ENCODE measurements at regions not wholly inside any gene's neighbourhood (a gene's known extent, or its start where the extent isn't known, plus 50 kb on each side); places are given as distances from the start of the nearest gene placed in this dataset.

GRCh38 chrX:97860226-97860625 lies 976.5 kb downstream of the RPA4 start:
- Histone ChIP-seq H3K4me3 (ENCODE audit: low read depth in 2 of 2, low read length in 2 of 2) (no peak overlapping the region), H3K36me3 (ENCODE audit: control insufficient read depth, insufficient read depth, low read length) (no peaks in the 10 kb centered on the region), H3K27ac (ENCODE audit: low read length) (no peak overlapping the region), H3K27me3 (ENCODE audit: control insufficient read depth, insufficient read depth, low read length) (no peaks in the 10 kb centered on the region), H3K9me3 (ENCODE audit: control insufficient read depth, insufficient read depth, low read depth, low read length) (no peaks in the 10 kb centered on the region), H3K4me1 (ENCODE audit: control insufficient read depth, insufficient read depth, low read length) (no peaks in the 10 kb centered on the region)
- in situ Hi-C loops (cut with HindIII; ENCODE audit: low pct_unique_long_range_greater_than_20kb, low sequenced_read_pairs): no loop called here
- DNase-seq (ENCODE audit: low read depth, low spot score) (no peak), ATAC-seq (no peak)
- intact Hi-C loops (cut with micrococcal nuclease; ENCODE audit: unreplicated experiment): no loop called here
- POLR2A ChIA-PET: no interaction called here
- no peak for TF ChIP-seq CTCF (IDR thresholded peaks at IDR 0.05)
- no peak for TF ChIP-seq POLR2AphosphoS5 (IDR thresholded peaks at IDR 0.05; ENCODE audit: low read depth, low read length)
- no peak for TF ChIP-seq TCF7L2 (IDR thresholded peaks at IDR 0.05; ENCODE audit: low read depth, low read length)
- TF ChIP-seq, protein P1, sequence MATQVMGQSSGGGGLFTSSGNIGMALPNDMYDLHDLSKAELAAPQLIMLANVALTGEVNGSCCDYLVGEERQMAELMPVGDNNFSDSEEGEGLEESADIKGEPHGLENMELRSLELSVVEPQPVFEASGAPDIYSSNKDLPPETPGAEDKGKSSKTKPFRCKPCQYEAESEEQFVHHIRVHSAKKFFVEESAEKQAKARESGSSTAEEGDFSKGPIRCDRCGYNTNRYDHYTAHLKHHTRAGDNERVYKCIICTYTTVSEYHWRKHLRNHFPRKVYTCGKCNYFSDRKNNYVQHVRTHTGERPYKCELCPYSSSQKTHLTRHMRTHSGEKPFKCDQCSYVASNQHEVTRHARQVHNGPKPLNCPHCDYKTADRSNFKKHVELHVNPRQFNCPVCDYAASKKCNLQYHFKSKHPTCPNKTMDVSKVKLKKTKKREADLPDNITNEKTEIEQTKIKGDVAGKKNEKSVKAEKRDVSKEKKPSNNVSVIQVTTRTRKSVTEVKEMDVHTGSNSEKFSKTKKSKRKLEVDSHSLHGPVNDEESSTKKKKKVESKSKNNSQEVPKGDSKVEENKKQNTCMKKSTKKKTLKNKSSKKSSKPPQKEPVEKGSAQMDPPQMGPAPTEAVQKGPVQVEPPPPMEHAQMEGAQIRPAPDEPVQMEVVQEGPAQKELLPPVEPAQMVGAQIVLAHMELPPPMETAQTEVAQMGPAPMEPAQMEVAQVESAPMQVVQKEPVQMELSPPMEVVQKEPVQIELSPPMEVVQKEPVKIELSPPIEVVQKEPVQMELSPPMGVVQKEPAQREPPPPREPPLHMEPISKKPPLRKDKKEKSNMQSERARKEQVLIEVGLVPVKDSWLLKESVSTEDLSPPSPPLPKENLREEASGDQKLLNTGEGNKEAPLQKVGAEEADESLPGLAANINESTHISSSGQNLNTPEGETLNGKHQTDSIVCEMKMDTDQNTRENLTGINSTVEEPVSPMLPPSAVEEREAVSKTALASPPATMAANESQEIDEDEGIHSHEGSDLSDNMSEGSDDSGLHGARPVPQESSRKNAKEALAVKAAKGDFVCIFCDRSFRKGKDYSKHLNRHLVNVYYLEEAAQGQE (IDR thresholded peaks at IDR 0.05; ENCODE audit: insufficient read depth in 1 of 2, low read depth in 2 of 2, low read length in 1 of 2): no peak
- TF ChIP-seq SIN3A (IDR thresholded peaks at IDR 0.05; ENCODE audit: borderline replicate concordance, insufficient read depth, low read depth, low read length): no peak
- CTCF ChIA-PET: no interaction called here
- no TSS peak for BruUV-seq (replicated peaks)

- no peak for TF ChIP-seq POLR2AphosphoS5 (IDR thresholded peaks at IDR 0.05; ENCODE audit: low read depth, low read length)
- no peak for TF ChIP-seq SIN3A (IDR thresholded peaks at IDR 0.05; ENCODE audit: borderline replicate concordance, insufficient read depth, low read depth, low read length)
- TF ChIP-seq, protein P1 (IDR thresholded peaks at IDR 0.05; ENCODE audit: insufficient read depth in 1 of 2, low read depth in 2 of 2, low read length in 1 of 2): no peak
- TF ChIP-seq CTCF (IDR thresholded peaks at IDR 0.05): no peak
- TF ChIP-seq TCF7L2 (IDR thresholded peaks at IDR 0.05; ENCODE audit: low read depth, low read length): no peak
- no peak overlapping the region for H3K4me3 ChIP-seq (ENCODE audit: low read depth in 2 of 2, low read length in 2 of 2)
- H3K4me1 ChIP-seq (ENCODE audit: control insufficient read depth, insufficient read depth, low read length): no peaks in the 10 kb centered on the region
- ATAC-seq (no peak), DNase-seq (ENCODE audit: low read depth, low spot score) (no peak)
- POLR2A ChIA-PET: interaction anchor here (0.5 kb wide), 1 partner anchor 120 kb away, joined by 4 read pairs; no protein-coding TSS in a partner anchor
- intact Hi-C loops (cut with micrococcal nuclease; ENCODE audit: unreplicated experiment): no loop called here
- CTCF ChIA-PET: no interaction called here
- in situ Hi-C loops (cut with HindIII; ENCODE audit: low pct_unique_long_range_greater_than_20kb, low sequenced_read_pairs): no loop called here
- no TSS peak for BruUV-seq (replicated peaks)
- H3K27ac ChIP-seq (ENCODE audit: low read length): no peak overlapping the region
- H3K9me3 ChIP-seq (ENCODE audit: control insufficient read depth, insufficient read depth, low read depth, low read length): no peaks in the 10 kb centered on the region
- H3K36me3 ChIP-seq (ENCODE audit: control insufficient read depth, insufficient read depth, low read length): no peaks in the 10 kb centered on the region
- H3K27me3 ChIP-seq (ENCODE audit: control insufficient read depth, insufficient read depth, low read length): no peaks in the 10 kb centered on the region
Measured at GRCh38 chrX:97863261-97863660, 979.6 kb downstream of the RPA4 start.
